ENCODE measurements at regions not wholly inside any gene's neighbourhood (a gene's known extent, or its start where the extent isn't known, plus 50 kb on each side); places are given as distances from the start of the nearest gene placed in this dataset.

GRCh38 chr2:144239306-144239705 is 280.6 kb downstream of the ZEB2 start:
- DNase-seq: no peak
- Histone ChIP-seq H3K27ac (peak overlapping the region in 5 of 8 donors; percentile 21 to 76 (median 67)), H3K27me3 (replicated peaks in 1 of 7) (no peaks in the 10 kb centered on the region), H3K9me3 (no peaks in the 10 kb centered on the region), H3K4me1 (peaks cover 10 to 83% (median 51%) of the 10 kb centered on the region in 6 donors), H3K4me3 (no peak overlapping the region), H3K36me3 (no peaks in the 10 kb centered on the region)
- 76 to 90% (median 88%) methylated on average over 1 of the region's 1 CpG for WGBS, 5 donors
- intact Hi-C loops (cut with DNase I; ENCODE audit: low total_unique reads): no loop called here
- TF ChIP-seq CTCF (IDR thresholded peaks at IDR 0.05 in 8 of 11, conservative IDR thresholded peaks at IDR 0.05 in 3 of 11) (no peak), POLR2AphosphoS5 (IDR thresholded peaks at IDR 0.05) (no peak), POLR2A (IDR thresholded peaks at IDR 0.05) (no peak)

GRCh38 chr2:144237830-144238627 is 281.9 kb downstream of the ZEB2 start:
- intact Hi-C loops (cut with DNase I; ENCODE audit: low total_unique reads): no loop called here
- TF ChIP-seq CTCF (IDR thresholded peaks at IDR 0.05 in 8 of 11, conservative IDR thresholded peaks at IDR 0.05 in 3 of 11) (no peak), POLR2A (IDR thresholded peaks at IDR 0.05) (no peak), POLR2AphosphoS5 (IDR thresholded peaks at IDR 0.05) (peak in 1 of 3 donors; percentile 29)
- Histone ChIP-seq H3K27ac (peak overlapping the region in 6 of 8 donors; percentile 18 to 74 (median 51)), H3K9me3 (no peaks in the 10 kb centered on the region), H3K27me3 (replicated peaks in 1 of 7) (no peaks in the 10 kb centered on the region), H3K36me3 (no peaks in the 10 kb centered on the region), H3K4me1 (peaks cover 16 to 96% (median 62%) of the 10 kb centered on the region in 6 donors), H3K4me3 (no peak overlapping the region)
- WGBS, 5 donors: 47 to 76% (median 66%) methylated on average over 1 to 2 of the region's 2 CpGs
- no peak for DNase-seq

- peak overlapping the region in 2 of 8 donors; percentile 60 to 74 for H3K27ac ChIP-seq
- no peaks in the 10 kb centered on the region for H3K27me3 ChIP-seq (replicated peaks in 1 of 7)
- intact Hi-C loops (cut with DNase I; ENCODE audit: low total_unique reads): no loop called here
- H3K9me3 ChIP-seq: no peaks in the 10 kb centered on the region
- H3K4me3 ChIP-seq: no peak overlapping the region
- TF ChIP-seq CTCF (IDR thresholded peaks at IDR 0.05 in 8 of 11, conservative IDR thresholded peaks at IDR 0.05 in 3 of 11) (no peak), POLR2AphosphoS5 (IDR thresholded peaks at IDR 0.05) (no peak), POLR2A (IDR thresholded peaks at IDR 0.05) (no peak)
- peaks cover 16 to 100% (median 67%) of the 10 kb centered on the region in 6 donors for H3K4me1 ChIP-seq
- WGBS, 5 donors: 89 to 93% (median 92%) methylated on average over 4 of the region's 4 CpGs
- no peak for DNase-seq
- no peaks in the 10 kb centered on the region for H3K36me3 ChIP-seq
These were observed 282.8 kb downstream of the ZEB2 start for GRCh38 chr2:144237108-144237507.

- Histone ChIP-seq H3K27me3 (replicated peaks in 1 of 7) (no peaks in the 10 kb centered on the region), H3K4me3 (no peak overlapping the region), H3K36me3 (no peaks in the 10 kb centered on the region), H3K9me3 (no peaks in the 10 kb centered on the region), H3K4me1 (peaks cover 6 to 95% (median 58%) of the 10 kb centered on the region in 6 donors), H3K27ac (peak overlapping the region in 3 of 8 donors; percentile 31 to 59 (median 41))
- DNase-seq: no peak
- intact Hi-C loops (cut with DNase I; ENCODE audit: low total_unique reads): no loop called here
- no peak for TF ChIP-seq POLR2AphosphoS5 (IDR thresholded peaks at IDR 0.05)
- no peak for TF ChIP-seq POLR2A (IDR thresholded peaks at IDR 0.05)
- TF ChIP-seq CTCF (IDR thresholded peaks at IDR 0.05 in 8 of 11, conservative IDR thresholded peaks at IDR 0.05 in 3 of 11): no peak
- WGBS, 5 donors: 73 to 100% (median 80%) methylated on average over 1 of the region's 1 CpG
These were observed 284.9 kb downstream of the ZEB2 start for GRCh38 chr2:144235050-144235449.

All from spleen (tissue), 11 donors.